Right lobe of liver (tissue), 6 donors: ENCODE measurements at regions not wholly inside any gene's neighbourhood (a gene's known extent, or its start where the extent isn't known, plus 50 kb on each side); places are given as distances from the start of the nearest gene placed in this dataset.
A peak's percentile ranks its signal among the peaks of the same experiment; 100 is the strongest.
"Not testable (repeated sequence)": the region's sequence is repeated elsewhere in the genome, so short reads cannot be mapped to it uniquely, and the experiment has no call there.

Experiments used
- ATAC-seq, 4 donors: fragments of 200-7000 bp; cut with Tn5 transposase; one replicate each; pipeline ENCODE4 v1.9.1; 2020; ENCODE audit warnings: mild to moderate bottlenecking in 4 of 4, moderate library complexity in 4 of 4
- DNase-seq, 3 donors: peaks; one replicate each; pipeline ENCODE4 v3.0.0-alpha.2; 2020
- H3K27ac ChIP-seq, 3 donors: fragments of 200-600 bp; one replicate each; pipeline ENCODE4 v1.8.0; 2022
- H3K27me3 ChIP-seq, 2 donors: fragments of 200-600 bp; one replicate each; pipeline ENCODE4 v1.8.0; 2022
- H3K36me3 ChIP-seq, 4 donors: fragments of 200-600 bp; sonication (generic) in 1 of 4; one replicate each; pipeline versions ENCODE4 v1.5.1 to v1.8.0; 2017 to 2022; ENCODE audit warnings: control low read depth in 1 of 4
- H3K4me1 ChIP-seq, 4 donors: fragments of 200-600 bp; sonication (generic) in 1 of 4; one replicate each; pipeline versions ENCODE4 v1.5.1 to v1.8.0; 2017 to 2022; ENCODE audit warnings: control low read depth in 1 of 4
- H3K4me3 ChIP-seq, 3 donors: fragments of 200-600 bp; one replicate each; pipeline ENCODE4 v1.8.0; 2022
- H3K9me3 ChIP-seq, 4 donors: fragments of 200-600 bp; sonication (generic) in 1 of 4; one replicate each; pipeline versions ENCODE4 v1.5.1 to v1.8.0; 2017 to 2022; ENCODE audit warnings: control low read depth in 1 of 4
- WGBS: methylation state at CpG from one replicate; pipeline ENCODE4 v1.1.6; 2018; ENCODE audit warnings: low coverage, low lambda C conversion rate; ENCODE audit not compliant: insufficient coverage; ENCODE audit errors: missing lambda C conversion rate; 5-methylcytosine and 5-hydroxymethylcytosine counted together
- intact Hi-C, 2 donors: fragments of 100-400 bp; cut with DNase I; formaldehyde crosslinking; loops; one replicate each; pipeline versions ENCODE4 v1.11.2 to v1.14.1; 2022
- TF ChIP-seq, protein P1 (sequence below), 4 donors: fragments of 200-600 bp in 3 of 4; fragments of 450-650 bp in 1 of 4; IDR thresholded peaks; one replicate each; pipeline versions ENCODE4 v1.5.1 to v1.8.0; 2016 to 2022; ENCODE audit warnings: antibody characterized with exemption in 4 of 4, mild to moderate bottlenecking in 2 of 4
- donor health status: DM: no; HTN: yes; CAD: no.
- donor health status: DM: no; HTN: no; CAD: no.
- donor health status: DM: no; HTN: no; CAD: no.
- donor health status: DM: no; HTN: yes; CAD: no.
- donor health status: DM: no; HTN: yes; CAD: no.

GRCh38 chr1:206384029-206384807 is 86.1 kb upstream of the IKBKE start:
- WGBS: 51% methylated on average over 2 of the region's 11 CpGs
- H3K36me3 ChIP-seq, H3K4me1 ChIP-seq, intact Hi-C loops, H3K4me3 ChIP-seq, H3K9me3 ChIP-seq, H3K27ac ChIP-seq, DNase-seq, H3K27me3 ChIP-seq: not testable (repeated sequence)
- peak; percentile 60 to 63 (median 62) for ATAC-seq
- TF ChIP-seq, protein P1, sequence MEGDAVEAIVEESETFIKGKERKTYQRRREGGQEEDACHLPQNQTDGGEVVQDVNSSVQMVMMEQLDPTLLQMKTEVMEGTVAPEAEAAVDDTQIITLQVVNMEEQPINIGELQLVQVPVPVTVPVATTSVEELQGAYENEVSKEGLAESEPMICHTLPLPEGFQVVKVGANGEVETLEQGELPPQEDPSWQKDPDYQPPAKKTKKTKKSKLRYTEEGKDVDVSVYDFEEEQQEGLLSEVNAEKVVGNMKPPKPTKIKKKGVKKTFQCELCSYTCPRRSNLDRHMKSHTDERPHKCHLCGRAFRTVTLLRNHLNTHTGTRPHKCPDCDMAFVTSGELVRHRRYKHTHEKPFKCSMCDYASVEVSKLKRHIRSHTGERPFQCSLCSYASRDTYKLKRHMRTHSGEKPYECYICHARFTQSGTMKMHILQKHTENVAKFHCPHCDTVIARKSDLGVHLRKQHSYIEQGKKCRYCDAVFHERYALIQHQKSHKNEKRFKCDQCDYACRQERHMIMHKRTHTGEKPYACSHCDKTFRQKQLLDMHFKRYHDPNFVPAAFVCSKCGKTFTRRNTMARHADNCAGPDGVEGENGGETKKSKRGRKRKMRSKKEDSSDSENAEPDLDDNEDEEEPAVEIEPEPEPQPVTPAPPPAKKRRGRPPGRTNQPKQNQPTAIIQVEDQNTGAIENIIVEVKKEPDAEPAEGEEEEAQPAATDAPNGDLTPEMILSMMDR (IDR thresholded peaks at IDR 0.05): peak; percentile 29 to 37 (median 32)

GRCh38 chr1:206384891-206385290 is 85.4 kb upstream of the IKBKE start:
- H3K27ac ChIP-seq, H3K4me3 ChIP-seq, H3K36me3 ChIP-seq, intact Hi-C loops, DNase-seq, ATAC-seq, H3K9me3 ChIP-seq, H3K4me1 ChIP-seq, H3K27me3 ChIP-seq: not testable (repeated sequence)
- WGBS: 75% methylated on average over 1 of the region's 1 CpG

- H3K27ac ChIP-seq, H3K9me3 ChIP-seq, H3K4me3 ChIP-seq, H3K36me3 ChIP-seq, DNase-seq, H3K4me1 ChIP-seq, intact Hi-C loops, H3K27me3 ChIP-seq: not testable (repeated sequence)
- WGBS: no CpG with 5 or more reads among the region's 5 CpGs
- ATAC-seq: peak in 2 of 4 donors; percentile 22 to 56
These were observed 82.6 kb upstream of the IKBKE start for GRCh38 chr1:206387631-206388030.

DNA sequence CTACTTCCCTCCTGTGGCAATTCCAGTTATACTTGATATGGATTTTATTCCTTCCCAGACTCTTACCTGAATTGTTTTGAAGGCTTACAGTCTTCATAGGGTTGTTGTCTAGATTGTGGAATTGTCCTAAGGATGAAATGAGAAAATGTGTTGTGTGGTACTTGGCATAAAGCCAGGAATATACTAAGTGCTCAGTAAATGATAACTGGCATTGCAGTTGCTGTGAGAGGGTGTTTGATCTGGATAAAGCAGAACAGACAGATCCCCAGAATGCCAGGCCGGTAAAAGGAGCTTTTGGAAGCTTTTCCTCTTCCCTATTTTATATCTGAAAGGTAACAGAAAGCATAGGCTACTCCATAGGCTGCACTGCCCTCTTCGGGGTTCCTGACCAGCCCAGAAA is 78.4 kb upstream of the IKBKE start:
- whole genome bisulfite sequencing: 100% methylated on average over 1 of the region's 2 CpGs
- intact Hi-C loops, H3K27me3 ChIP-seq, H3K9me3 ChIP-seq, H3K4me3 ChIP-seq, H3K27ac ChIP-seq, H3K36me3 ChIP-seq, H3K4me1 ChIP-seq, DNase-seq, ATAC-seq: not testable (repeated sequence)

- H3K9me3 ChIP-seq, intact Hi-C loops, H3K4me1 ChIP-seq, DNase-seq, H3K27ac ChIP-seq, H3K27me3 ChIP-seq, ATAC-seq, H3K4me3 ChIP-seq, H3K36me3 ChIP-seq: not testable (repeated sequence)
- 72% methylated on average over 3 of the region's 6 CpGs for WGBS
These were observed 72.8 kb upstream of the IKBKE start for GRCh38 chr1:206397501-206397900.

- H3K4me3 ChIP-seq, H3K36me3 ChIP-seq, DNase-seq, ATAC-seq, H3K27ac ChIP-seq, H3K4me1 ChIP-seq, H3K27me3 ChIP-seq, intact Hi-C loops, H3K9me3 ChIP-seq: not testable (repeated sequence)
- WGBS: no CpG with 5 or more reads among the region's 3 CpGs
These were observed 72.0 kb upstream of the IKBKE start for GRCh38 chr1:206398261-206398660.

GRCh38 chr1:206403612-206404307 is 66.5 kb upstream of the IKBKE start:
- H3K4me1 ChIP-seq, H3K36me3 ChIP-seq, DNase-seq, intact Hi-C loops, H3K27me3 ChIP-seq, H3K4me3 ChIP-seq, H3K9me3 ChIP-seq: not testable (repeated sequence)
- WGBS: no CpG with 5 or more reads among the region's 5 CpGs
- peak; percentile 68 to 77 (median 72) for ATAC-seq
- H3K27ac ChIP-seq: peak overlapping the region in 1 of 3 donors; percentile 47

DNA sequence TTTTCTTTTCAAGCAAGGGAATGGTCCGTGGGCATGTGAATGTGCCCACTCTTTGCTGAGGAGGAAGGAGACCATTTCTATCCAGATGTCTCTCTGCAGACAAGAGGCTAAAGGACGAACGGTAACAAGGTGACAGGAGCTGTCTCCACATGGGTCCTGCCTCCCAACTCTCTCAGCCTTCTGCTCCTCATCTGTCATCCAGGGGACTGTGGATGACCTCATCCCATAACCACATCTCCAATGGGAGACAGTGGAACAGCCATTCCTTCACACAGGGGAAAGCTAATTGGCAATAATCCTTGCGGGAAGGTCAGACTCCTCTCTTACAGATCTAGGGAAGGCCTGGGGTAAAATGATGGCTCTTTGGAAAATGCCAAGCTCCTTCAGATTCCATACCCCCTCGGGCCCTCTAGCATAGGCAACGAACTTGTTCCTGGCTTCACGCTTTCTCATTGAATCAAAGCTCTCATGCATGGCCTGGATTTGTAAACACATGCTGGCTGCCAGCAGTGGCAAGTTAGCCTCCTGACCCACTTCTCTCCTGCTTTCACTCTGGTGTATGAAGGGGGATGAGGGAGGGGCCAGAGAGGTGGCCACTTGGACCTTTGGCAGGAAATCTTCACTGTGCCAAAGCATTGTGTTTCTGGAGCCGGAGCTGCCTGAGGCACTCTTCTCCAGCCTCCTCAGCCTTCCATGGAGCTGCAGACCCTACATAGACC is 65.8 kb upstream of the IKBKE start:
- H3K9me3 ChIP-seq, H3K4me1 ChIP-seq, H3K4me3 ChIP-seq, H3K27me3 ChIP-seq, DNase-seq, H3K36me3 ChIP-seq, intact Hi-C loops: not testable (repeated sequence)
- WGBS: 28% methylated on average over 4 of the region's 8 CpGs
- ATAC-seq: peak; percentile 69 to 84 (median 78)
- peak overlapping the region in 1 of 3 donors; percentile 47 for H3K27ac ChIP-seq

DNA sequence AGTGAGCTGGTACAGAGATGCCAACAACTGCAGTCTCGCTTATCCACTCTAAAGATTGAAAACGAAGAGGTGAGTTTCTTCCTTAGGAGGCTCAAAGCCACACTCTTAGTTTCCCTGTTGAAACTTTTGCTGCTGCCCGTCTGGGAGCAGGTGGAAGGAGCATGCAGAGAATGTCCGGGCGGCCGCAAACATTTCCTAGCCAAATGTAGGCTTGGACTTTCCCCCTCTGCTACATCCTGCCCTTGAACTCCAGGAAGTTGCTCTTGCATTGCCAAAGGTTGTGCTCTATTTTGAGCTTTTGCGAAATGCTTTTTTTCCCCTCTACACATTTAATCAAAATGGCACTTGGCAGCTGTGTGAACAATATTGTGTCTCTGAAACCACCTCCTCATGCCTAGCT is 65.0 kb upstream of the IKBKE start:
- H3K36me3 ChIP-seq, H3K27me3 ChIP-seq, DNase-seq, intact Hi-C loops, H3K27ac ChIP-seq, H3K4me1 ChIP-seq, H3K9me3 ChIP-seq, H3K4me3 ChIP-seq: not testable (repeated sequence)
- ATAC-seq: peak; percentile 63 to 76 (median 68)
- WGBS: no CpG with 5 or more reads among the region's 7 CpGs
